NCI-H526 treated with DMSO at 0.1 percent for 48 hours (cell line): ENCODE measurements at regions not wholly inside any gene's neighbourhood (a gene's known extent, or its start where the extent isn't known, plus 50 kb on each side); places are given as distances from the start of the nearest gene placed in this dataset.

Experiments
- DNase-seq: peaks from one replicate; lab custom pipeline; 2025; lab: John Stamatoyannopoulos, UW

DNA sequence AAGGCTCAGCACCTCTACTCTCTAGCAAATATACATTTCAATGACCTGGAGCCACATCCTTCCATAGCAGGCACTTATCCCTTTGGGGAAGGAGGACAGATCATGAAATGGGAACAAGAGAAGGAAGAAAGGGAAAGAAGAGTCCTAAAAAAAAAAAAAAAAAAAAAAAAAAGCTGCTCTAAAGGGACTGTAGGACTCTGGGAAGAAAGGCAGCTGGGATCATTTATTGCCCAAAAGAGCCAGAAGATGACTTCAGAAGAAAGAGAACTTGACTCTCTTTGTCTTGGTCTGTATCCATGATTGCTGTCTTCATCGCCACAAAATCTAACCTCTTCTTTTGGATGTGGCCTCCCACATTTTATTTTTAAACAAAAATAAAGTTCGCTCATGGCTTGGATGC is 203.6 kb upstream of the CELF2 start:
- DNase-seq: no peak

DNA sequence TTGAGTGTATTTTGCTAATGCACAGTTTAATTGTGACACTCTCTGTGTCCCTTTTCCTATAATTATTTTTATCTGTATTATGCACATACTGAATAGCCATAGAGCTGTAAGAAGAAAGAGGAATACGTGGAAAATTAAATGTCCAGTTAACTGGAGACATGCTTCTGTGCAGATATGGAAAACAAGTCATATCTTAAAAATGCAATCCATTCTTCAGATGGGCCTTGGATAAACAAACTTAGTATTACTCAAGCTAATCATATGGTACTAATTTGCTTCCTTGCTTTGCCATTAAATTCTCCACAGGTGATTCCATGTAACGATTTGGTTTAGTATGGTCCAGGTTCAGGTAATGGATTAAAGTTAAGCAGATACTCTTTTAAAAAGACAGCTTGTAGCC is 201.2 kb upstream of the CELF2 start:
- no peak for DNase-seq

DNA sequence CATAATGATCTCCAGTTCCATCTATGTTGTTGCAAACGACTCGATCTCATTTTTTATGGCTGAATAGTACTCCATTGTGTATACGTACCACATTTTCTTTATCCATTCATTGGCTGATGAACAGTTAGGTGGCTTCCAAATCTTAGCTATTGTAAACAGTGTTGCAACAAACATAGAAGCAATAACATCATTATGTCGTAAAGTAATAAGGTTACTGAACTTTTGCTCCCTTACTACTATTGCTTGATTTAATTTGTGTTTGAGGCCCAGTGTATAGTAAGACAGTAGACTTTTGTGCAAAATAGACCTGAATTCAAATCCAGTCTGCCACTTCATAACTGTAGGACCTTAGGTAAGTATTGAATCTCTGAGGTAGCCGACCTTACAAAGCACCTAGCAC is 200.1 kb upstream of the CELF2 start:
- no peak for DNase-seq

DNA sequence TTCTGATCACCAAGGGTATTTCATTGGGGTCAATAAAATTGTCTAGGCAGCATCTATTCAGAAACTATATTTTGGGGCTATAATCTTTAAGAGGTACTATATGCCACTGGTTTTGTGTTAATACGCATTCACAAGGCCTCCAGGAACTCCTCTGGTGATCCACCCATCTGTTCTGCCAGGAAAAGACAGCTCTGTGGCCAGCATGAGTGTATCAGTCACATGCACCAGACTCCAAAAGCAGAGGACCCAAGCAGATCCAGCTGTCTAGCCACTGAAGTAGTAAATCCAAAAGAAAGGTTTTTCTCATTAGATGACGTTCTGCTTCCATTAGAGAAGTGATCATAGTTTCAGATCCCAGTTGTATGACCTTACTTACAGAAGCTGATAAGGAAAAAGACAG is 199.6 kb upstream of the CELF2 start:
- no peak for DNase-seq

DNA sequence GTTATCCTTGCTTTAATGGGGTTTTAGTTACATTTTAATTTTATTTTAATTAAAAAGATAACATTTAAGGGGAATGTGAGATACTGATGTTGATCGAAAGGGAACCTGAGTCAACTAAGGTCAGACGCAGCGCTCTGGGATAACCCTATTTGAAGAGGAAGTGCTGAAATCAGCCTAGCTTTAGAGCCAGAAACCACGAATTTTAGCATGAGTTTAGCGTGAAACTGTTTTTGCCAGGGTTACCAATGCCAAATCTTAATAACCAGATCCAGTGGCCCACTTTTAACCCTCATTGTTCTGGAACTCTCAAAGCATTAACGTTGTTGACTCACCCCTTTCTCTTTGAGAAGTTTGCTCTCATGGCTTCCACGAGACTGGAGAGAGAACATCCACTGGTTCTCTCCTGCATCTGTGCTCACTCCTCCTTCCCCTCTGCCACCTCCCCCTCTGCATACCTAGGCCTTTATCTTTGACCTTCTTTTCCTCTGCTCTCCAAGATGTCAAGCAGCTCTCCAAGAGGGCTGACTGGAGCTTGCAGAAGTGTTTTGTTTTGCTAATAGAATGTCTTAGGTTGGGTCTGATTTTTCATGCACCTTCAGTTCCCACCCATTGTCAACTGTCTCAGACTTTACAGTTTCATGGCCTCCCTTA is 198.3 kb upstream of the CELF2 start:
- DNase-seq: no peak

DNA sequence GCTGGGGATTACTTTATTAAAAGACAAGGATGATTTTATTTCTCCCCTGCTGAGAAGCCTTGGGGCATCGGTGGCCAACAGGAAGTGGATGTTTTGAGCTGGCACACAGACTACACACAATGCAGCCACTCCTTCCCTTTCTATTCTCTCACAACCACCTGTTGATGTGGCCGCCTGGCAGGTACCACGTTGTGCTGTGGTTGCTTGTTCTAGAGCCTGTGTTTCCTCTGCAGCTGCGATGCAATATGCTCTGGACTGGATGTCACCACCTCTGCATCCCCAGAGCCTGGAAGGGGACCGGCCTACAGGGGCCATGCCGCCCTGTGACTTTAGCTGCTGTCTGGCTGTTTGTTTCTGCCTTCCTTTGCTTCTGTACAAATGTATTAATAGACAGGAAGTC is 195.7 kb upstream of the CELF2 start:
- no peak for DNase-seq

DNA sequence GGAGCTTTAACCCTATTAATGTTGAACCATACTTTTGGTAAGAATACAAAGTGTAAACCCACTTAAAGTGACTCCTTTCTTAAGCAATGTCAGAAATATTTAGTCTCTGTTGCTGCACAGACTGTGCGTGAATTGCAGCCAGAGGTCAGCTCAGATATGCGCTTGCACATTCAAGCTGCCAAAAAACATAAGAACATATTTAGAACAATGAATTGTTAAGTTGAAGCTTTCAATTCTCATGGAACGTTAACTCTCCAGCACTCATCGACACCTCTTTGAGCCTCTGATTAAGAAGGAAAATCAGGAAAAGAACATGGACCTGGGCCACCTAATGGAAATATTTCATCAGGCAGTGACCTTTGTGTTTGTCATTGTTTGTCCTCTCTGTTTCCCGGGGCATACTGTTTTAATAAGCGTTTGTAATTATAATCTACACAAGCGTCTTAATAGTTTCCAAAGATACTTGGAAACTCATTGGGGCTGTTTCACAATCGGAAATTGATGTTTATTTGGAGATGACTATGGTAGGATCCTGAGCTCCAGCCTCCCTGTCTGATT is 193.0 kb upstream of the CELF2 start:
- no peak for DNase-seq

DNA sequence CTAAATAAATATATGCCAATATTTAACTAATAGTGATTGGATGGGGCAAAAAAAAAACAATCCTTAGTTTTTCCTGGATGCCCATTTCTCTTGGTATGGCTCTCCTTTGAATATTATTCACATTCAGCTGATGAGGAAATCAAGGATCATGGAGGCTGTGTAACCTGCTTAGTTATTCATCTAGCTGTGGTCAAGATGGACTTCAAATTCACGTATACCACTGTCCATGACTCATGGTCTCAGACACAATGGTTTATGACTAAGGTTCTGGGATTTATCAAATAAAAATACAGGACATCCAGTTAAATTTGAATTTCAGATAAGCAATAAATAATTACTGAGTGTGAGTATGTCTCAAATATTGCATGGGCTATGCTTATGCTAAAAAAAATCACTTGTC is 191.5 kb upstream of the CELF2 start:
- no peak for DNase-seq

DNA sequence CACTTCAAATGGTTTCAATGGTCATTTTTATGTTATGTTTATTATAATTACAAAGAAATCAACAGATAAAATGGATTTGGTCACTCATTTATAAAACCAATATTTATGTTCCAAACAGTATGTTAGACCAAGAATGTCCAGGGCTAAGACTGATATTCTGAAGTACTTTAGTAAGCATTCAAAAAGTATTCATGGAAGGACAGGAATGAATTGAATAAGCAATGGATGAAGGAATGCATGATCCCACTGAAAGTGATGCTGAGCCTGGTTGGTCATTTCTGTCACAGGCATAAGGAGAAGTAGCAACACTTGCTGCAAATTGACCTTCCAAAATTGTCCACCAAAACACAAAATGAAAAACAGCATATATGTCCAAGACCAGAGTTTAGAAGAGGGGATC is 189.0 kb upstream of the CELF2 start:
- DNase-seq: no peak

DNA sequence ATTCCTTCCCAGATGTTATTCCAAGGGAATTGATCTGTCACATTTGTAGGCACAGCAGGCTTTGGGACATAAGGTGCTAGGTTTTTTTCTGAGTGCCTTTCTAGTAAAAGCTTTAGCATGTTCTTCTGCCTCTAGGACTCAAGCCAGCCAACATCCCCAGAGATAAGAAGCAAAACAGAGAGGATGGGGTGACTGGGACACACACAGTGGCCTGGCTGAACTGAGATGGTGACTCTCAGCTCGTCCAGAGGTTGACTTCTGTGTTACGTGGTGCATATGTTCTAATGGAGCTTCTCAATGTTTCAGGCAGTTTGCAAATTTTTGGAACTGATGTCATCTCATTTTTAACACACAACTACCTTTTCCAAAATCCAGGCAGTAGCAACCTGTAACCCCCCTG is 188.1 kb upstream of the CELF2 start:
- DNase-seq: no peak

DNA sequence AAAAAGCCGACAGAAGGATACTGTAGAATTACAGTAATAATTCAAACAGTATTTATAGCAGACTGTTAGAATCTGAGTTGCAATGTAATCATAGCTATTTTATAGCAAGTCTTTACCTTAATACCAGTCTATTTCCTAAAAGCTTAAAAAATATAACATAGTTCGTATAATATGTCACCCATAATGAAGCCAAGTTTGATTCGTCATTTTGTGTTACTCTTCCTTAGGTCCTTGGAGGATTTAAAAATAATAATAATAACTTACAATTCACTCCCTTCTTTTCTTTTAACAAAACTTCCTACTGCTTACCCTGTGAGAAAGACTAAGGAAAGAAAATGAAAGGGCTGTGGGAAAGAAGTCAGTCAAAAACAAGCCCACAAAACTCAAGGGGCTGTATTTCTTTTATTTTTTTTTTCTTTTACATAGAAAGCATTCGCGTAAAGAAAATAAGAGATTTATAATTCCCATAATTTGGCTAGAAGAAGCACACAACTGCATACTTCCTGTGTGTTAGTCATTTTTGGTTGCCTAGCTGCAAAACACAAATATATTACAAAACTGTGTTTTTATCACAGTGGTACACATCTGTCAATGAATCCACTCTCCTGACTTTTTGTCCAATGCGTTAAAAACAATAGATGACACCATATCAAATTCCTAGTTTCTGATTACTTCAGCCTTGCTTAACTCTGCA is 187.2 kb upstream of the CELF2 start:
- DNase-seq: no peak

DNA sequence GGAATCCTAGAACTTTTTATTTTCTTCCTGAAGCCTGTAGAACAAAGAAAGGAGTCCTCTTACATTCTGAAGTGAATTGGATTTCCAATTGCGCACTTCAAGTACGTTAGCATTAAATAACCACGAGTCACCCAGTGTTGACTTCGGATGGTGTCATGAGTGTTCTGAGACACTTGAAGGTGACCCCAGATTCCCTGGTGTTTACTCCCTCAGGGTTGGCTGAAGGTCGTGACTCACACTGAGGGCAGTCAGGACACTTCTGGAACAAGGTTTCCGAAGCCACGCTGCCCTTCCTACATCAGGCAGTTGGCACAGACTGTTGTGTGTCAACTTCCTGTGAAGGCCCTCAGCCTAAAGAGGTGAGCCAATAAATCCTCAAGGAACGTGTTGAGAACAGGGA is 186.6 kb upstream of the CELF2 start:
- DNase-seq: no peak

DNA sequence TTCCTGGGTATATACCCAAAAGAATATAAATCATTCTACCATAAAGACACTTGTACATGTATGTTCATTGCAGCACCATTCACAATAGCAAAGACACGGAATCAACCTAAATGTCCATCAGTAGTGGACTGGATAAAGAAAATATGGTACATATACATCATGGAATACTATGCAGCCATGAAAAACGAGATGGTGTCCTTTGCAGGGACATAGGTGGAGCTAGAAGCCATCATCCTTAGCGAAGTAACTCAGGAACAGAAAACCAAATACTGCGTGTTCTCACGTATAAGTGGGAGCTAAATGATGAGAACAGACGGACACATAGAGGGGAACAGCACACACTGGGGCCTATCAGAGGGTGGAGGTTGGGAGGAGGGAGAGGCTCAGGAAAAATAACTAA is 183.7 kb upstream of the CELF2 start:
- DNase-seq: no peak

DNA sequence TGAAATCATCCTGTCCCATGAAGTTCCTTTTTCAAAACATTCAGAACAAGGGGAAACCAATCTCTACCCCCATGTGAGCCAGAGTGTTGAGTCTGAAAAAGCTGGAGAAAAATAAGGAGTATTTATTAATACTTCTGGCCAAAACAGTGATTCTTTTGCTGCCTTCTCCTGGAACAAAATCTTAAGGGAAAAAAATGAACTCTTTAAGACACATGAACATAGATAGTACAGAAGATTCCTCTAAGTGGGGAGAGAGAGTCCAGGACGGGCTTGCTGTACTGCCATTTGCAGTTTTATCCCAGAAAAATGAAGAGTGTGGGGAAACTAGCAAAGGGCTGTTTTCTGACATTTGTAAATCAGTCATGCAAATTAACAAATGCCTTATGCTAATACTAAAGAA is 173.4 kb upstream of the CELF2 start:
- no peak for DNase-seq

DNA sequence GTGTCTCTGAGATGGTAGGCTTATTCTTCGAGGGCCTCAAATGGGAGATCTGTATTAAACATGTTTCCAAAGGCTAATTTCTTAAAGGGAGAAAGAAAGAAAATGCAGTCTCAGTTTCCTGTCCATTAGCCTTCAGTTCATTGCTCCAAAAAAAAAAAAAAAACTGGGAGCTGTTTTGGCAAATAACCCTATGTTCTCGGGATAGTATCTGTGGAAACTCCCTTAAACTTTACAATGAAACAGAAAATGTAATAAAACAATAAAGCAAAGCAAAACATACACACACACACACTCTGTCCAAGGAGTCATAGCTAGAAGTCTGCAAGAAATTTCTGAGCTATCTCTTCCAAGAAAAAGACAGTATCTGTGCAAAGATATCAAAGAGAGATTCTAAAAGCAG is 172.5 kb upstream of the CELF2 start:
- DNase-seq: no peak

DNA sequence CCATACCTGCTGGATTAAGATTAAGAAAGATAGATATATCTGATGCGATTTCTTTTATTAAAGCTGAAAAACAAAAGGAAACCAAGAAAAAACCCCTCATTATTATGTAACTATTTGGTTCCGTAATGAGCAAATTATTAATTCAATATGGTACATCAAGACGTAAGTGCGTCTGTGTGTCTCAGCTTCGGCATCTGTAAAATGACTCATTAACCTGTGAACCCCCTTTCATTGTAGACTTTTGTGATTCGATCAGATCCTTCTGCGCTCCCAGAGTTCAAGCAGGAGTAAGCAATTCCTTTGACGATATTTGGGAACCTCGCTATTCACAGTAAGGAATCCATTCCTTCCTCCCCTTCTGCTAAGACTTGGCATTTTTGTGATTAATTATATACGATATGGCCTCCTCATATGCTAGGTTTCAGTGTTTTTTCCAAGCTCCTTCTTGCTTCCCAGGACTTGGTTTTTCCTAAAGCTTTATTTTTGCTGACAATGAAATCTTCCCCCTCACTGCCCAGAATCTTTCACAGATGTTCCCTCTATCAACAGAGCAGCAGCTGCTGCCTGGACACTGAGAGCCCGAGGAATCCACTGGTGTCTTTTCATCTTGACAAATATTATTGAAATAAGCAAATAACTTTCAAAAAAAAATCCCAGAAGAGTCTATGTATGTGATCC is 171.7 kb upstream of the CELF2 start:
- DNase-seq: no peak

DNA sequence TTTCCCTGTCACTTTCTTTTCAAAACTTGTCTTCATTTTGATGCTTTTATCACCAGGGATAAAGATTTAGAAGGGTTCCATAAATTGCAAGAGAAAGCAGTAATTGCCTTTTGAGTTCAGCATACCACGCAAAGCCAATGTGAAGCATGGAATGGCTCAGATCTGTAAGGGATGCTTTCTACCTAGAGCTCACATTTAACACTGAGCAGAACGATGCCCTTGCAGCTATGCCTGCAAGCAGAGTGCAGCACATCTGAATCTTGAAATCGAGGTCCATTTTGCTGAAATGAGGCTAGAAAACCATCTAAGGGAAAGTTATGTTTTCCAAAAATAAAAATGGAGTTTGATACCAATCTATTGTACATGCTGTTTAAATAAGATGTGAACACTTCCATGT is 171.2 kb upstream of the CELF2 start:
- no peak for DNase-seq

DNA sequence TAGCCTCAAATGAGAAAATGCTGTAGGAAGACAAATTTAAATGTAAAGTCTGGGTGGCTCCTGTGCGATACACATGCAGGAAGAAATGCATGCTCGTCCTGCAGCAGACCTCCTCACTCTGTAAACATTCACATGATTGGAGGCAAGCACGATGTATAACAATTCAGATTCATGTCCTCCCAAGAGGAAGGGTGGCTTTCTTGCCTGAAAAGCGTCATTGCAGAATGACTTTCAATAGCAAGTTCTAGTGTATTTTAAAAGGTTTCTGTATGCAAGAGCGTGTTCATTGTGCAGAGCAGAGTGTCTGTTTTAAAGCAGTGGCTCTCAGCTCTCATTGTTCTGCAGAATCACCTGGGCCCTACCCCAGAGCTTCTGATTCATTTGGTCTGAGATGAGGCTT is 170.3 kb upstream of the CELF2 start:
- no peak for DNase-seq

DNA sequence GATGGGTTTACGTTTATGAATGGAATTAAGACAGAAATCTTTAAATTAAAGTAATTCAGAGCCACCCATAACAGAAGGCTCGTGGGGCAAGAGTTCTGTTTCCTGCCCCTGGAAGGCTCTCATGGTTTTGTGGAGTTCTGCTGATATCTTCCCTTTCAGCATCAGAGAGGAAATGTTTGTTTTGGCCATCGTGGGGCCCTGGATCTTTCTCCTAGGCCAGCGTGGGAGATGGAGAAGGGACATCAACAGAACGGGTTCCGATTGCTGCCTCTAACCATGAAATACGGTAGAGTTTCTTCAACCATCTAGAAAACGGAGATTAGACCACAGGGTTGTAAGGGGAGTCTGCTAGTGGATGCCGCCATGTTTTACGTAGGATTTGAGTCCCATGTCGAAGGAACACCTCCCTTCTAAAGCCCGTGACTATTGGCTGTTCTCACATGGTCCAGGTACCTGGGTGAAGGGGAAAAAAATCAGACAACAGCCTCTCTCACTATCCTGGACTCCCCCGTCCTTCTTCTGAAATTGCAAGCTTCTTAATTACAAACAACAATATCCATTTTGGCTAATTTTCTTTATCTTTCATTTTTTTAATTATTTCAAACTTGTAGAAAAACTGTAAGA is 169.1 kb upstream of the CELF2 start:
- DNase-seq: no peak

DNA sequence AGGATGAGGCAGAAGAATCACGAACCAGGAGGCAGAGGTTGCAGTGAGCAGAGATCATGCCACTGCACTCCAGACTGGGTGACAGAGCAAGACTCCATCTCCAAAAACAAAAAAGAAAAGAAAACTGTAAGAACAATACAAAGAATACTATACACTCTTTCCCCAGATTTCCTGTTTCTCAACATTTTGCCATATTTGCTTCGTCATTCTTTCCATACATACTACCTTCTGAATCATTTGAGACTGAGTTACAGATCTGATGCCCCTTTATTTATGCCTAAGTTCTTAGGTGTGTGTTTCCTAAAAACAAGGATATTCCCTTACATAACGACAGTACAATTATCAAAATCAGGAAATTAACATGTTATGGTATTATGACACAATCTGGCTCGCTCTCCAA is 168.4 kb upstream of the CELF2 start:
- DNase-seq: no peak

DNA sequence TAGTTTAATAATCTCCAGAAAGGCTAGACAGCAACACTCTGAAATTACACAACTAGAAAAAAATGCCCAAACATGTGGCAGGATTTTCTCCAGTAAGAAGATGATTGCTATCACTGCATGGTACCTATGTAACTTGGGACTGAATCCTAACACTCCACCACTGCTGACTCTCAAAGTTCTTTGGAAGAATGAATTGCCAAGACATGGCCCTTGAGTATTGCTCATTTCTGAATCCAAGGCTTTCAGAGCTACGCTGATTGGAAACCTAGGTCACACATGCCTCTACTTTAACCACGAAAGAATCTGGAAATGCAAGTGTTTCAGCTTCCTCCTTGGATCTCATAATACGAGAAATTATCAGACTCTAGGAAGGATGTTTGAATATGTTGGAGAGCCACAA is 167.5 kb upstream of the CELF2 start:
- DNase-seq: no peak

DNA sequence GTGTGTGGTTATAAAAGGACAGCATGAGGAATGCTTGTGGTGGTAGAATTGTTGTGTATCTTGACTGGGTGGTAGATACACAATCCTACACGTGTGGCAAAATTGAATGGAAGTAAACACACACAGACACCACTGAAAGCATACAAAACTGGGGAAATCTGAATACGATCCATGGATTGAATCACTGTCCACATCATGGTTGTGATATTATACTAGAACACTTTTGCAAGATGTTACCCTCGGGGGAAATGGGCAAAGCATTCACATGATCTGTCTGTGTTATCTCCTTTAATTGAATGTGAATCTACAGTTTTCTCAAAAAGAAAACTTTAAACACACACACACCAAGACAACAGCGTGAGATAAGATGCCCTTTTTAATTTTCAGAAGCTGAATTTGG is 165.2 kb upstream of the CELF2 start:
- DNase-seq: no peak

DNA sequence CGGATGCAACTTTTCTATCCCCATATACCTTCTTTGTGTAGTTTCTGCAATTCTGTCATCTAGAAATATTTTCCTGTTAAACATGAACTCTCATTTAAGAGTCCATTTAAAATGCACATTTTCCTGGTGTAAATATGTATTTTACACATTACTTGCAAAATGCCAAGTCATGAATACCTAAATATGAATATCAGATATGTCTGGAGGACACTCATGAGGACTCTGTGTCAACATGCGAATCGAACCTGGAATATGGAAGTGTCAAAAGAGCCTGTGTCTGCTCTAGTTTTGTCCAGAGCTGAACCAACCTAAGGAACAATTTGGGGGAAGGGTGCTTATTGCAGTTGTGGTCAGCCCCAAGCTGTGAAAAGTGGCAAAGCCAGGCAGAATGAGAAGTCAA is 163.7 kb upstream of the CELF2 start:
- no peak for DNase-seq
